ENCODE measurements at regions not wholly inside any gene's neighbourhood (a gene's known extent, or its start where the extent isn't known, plus 50 kb on each side); places are given as distances from the start of the nearest gene placed in this dataset.

DNA sequence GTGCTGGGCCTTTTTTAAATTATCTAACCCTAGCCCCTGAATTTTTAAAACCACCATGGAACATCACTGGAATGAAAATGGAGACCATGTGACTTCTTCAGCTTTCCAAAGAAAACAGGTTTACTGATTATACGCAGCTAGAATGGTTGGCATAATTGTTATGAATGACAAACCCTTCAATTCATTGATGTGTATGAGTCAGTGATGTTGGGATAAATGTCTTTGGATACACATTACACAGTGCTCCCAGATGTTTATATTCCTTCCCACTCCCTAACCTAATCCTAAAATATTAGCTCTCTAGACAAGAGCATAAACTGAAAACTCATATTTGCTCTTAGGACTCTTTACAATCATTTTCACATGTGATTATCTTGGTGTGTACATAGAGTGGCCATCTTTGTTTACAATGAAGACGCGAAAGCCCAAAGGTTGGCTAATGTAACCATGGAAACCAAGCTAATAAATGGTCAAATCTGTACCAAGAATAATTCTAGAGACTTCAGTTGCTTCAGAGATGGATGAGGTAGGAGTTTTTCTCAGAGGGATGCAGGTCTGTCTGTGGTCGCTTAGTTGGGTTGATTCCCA is 131.2 kb upstream of the HMHB1 start:
- no peak for TF ChIP-seq POLR2A (IDR thresholded peaks at IDR 0.05)
- no peak for TF ChIP-seq CTCF (IDR thresholded peaks at IDR 0.05 in 8 of 11, conservative IDR thresholded peaks at IDR 0.05 in 3 of 11)
- TF ChIP-seq POLR2AphosphoS5 (IDR thresholded peaks at IDR 0.05), result no peak
- Histone ChIP-seq H3K36me3 (no peaks in the 10 kb centered on the region), H3K4me3 (no peak overlapping the region), H3K27me3 (replicated peaks in 1 of 7) (no peaks in the 10 kb centered on the region), H3K27ac (no peak overlapping the region), H3K4me1 (no peaks in the 10 kb centered on the region), H3K9me3 (no peaks in the 10 kb centered on the region)
- WGBS, 5 donors, result 96 to 97% (median 97%) methylated on average over 4 of the region's 4 CpGs
- no peak for DNase-seq
- intact Hi-C loops (cut with DNase I; ENCODE audit: low total_unique reads), result no loop called here

DNA sequence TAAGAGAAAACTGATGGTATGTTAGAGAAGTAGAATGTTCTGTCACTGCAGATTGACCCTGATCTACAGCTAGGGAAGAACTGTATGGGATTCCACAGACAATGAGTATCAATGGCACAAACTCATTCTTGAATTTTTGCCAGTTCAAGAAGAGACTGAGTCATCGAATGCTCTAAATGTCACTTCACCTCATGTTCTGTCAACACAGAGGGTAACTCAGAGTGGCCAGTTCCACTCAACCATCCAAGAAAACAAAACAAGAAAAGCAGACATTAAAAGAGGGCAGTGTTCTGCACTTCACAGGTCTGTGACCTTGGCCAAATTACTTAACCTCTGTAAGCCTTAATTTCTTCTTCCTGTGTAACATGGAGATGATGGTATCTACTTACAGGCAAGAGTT is 132.2 kb upstream of the HMHB1 start:
- WGBS, 5 donors, result 60 to 79% (median 71%) methylated on average over 1 of the region's 1 CpG
- Histone ChIP-seq H3K9me3 (no peaks in the 10 kb centered on the region), H3K4me1 (no peaks in the 10 kb centered on the region), H3K36me3 (no peaks in the 10 kb centered on the region), H3K4me3 (no peak overlapping the region), H3K27me3 (replicated peaks in 1 of 7) (no peaks in the 10 kb centered on the region), H3K27ac (no peak overlapping the region)
- no peak for TF ChIP-seq CTCF (IDR thresholded peaks at IDR 0.05 in 8 of 11, conservative IDR thresholded peaks at IDR 0.05 in 3 of 11)
- no peak for TF ChIP-seq POLR2A (IDR thresholded peaks at IDR 0.05)
- intact Hi-C loops (cut with DNase I; ENCODE audit: low total_unique reads), result no loop called here
- no peak for DNase-seq

DNA sequence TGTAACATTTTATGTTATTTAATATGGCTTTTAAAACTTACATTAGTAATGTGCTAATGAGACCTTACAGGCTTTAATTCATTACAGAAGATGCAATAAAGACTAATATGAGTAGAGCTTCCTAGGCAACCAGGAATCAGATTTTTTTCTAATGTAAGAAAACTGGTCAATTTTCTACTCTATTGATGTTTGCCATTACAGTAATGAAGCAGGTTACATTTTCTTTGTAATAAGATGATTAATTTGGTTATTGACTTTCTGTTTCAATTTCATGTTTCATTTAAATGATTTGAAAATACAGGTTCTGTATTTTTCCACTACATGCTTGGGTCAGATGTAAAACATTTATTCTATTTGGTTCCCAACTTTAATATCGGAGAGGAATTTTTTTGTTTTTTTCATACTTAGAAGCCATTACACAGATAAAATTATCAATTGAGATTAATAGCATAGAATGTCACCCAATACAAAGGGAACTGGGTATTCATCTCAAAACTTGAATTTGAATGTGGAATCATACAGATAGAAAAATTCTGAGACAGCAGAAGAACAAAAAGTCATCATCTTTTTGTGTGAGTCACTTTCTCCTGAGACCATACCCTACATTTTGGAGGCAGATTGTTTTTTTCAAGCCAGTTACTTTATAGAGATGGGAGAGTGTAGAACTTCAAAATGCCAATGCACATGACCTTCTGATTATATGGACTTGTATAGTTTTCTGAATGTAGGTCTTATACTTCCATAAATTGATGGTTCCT is 133.6 kb upstream of the HMHB1 start:
- WGBS, 5 donors, result 90 to 96% (median 94%) methylated on average over 1 of the region's 1 CpG
- Histone ChIP-seq H3K4me1 (no peaks in the 10 kb centered on the region), H3K36me3 (no peaks in the 10 kb centered on the region), H3K9me3 (no peaks in the 10 kb centered on the region), H3K27me3 (replicated peaks in 1 of 7) (no peaks in the 10 kb centered on the region), H3K4me3 (no peak overlapping the region), H3K27ac (no peak overlapping the region)
- TF ChIP-seq POLR2AphosphoS5 (IDR thresholded peaks at IDR 0.05) (no peak), CTCF (IDR thresholded peaks at IDR 0.05 in 8 of 11, conservative IDR thresholded peaks at IDR 0.05 in 3 of 11) (no peak), POLR2A (IDR thresholded peaks at IDR 0.05) (no peak)
- no peak for DNase-seq
- intact Hi-C loops (cut with DNase I; ENCODE audit: low total_unique reads), result no loop called here

- WGBS, 5 donors, result 94 to 98% (median 97%) methylated on average over 6 of the region's 6 CpGs
Observed at GRCh38 chr5:143677403-143677802, 134.6 kb upstream of the HMHB1 start.

More at GRCh38 chr5:143677403-143677802, 134.6 kb upstream of the HMHB1 start:
- H3K4me1 ChIP-seq, result no peaks in the 10 kb centered on the region
- no peaks in the 10 kb centered on the region for H3K9me3 ChIP-seq
- no peak overlapping the region for H3K27ac ChIP-seq
- intact Hi-C loops (cut with DNase I; ENCODE audit: low total_unique reads), result no loop called here
- TF ChIP-seq CTCF (IDR thresholded peaks at IDR 0.05 in 8 of 11, conservative IDR thresholded peaks at IDR 0.05 in 3 of 11) (no peak), POLR2AphosphoS5 (IDR thresholded peaks at IDR 0.05) (no peak), POLR2A (IDR thresholded peaks at IDR 0.05) (no peak)
- no peaks in the 10 kb centered on the region for H3K36me3 ChIP-seq
- H3K27me3 ChIP-seq (replicated peaks in 1 of 7), result no peaks in the 10 kb centered on the region
- no peak overlapping the region for H3K4me3 ChIP-seq
- DNase-seq, result no peak

Measured in spleen (tissue), 11 donors.